ENCODE measurements at regions not wholly inside any gene's neighbourhood (a gene's known extent, or its start where the extent isn't known, plus 50 kb on each side); places are given as distances from the start of the nearest gene placed in this dataset.

DNA sequence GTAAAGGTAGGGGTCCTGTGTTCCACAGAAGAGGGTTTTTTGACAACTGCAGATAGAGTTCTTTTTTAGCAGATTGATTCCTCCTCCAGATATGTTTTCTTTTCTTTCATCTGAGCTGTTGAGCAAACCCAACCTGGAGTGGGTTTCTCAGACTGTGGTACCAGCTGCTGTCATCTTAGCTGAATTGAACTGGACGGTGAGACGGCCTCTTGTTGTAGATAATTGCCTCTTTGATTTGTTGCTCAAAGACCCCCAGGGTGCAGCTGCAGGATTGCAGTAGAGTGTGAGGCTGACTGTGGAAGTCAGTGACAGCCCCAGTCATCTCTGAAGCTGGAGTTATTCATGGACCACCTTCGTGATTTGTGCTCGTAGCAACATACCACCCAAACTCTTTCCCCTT is 317.7 kb downstream of the AACS start:
- TF ChIP-seq, protein P1, sequence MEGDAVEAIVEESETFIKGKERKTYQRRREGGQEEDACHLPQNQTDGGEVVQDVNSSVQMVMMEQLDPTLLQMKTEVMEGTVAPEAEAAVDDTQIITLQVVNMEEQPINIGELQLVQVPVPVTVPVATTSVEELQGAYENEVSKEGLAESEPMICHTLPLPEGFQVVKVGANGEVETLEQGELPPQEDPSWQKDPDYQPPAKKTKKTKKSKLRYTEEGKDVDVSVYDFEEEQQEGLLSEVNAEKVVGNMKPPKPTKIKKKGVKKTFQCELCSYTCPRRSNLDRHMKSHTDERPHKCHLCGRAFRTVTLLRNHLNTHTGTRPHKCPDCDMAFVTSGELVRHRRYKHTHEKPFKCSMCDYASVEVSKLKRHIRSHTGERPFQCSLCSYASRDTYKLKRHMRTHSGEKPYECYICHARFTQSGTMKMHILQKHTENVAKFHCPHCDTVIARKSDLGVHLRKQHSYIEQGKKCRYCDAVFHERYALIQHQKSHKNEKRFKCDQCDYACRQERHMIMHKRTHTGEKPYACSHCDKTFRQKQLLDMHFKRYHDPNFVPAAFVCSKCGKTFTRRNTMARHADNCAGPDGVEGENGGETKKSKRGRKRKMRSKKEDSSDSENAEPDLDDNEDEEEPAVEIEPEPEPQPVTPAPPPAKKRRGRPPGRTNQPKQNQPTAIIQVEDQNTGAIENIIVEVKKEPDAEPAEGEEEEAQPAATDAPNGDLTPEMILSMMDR (IDR thresholded peaks at IDR 0.05; ENCODE audit: extremely low read depth, insufficient read depth, missing control alignments): no peak
- in situ Hi-C loops (cut with MboI; ENCODE audit: low pct_unique_long_range_greater_than_20kb, low sequenced_read_pairs, unreplicated experiment): no loop called here
- no peak for DNase-seq (ENCODE audit: low spot score)

DNA sequence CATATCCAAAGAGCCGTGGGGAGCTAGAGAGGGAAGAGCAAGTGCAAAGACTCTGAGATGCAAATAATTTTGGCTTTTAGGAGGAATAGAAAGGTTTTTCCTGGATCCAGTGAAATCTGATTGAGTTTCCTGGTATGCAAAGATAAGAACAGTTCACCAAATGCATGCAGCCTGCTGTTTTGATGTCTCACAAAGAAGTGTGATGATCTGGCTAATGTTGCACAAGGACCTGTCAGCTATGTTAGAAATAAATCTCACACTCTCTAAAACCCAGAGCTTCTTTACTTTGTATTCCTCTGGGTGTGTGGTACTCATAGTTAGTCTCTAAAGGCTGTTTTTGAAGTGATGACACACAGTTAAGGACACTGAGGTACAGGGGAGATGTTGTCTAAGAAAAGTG is 321.4 kb downstream of the AACS start:
- TF ChIP-seq, protein P1 (IDR thresholded peaks at IDR 0.05; ENCODE audit: extremely low read depth, insufficient read depth, missing control alignments): no peak
- DNase-seq (ENCODE audit: low spot score): no peak
- in situ Hi-C loops (cut with MboI; ENCODE audit: low pct_unique_long_range_greater_than_20kb, low sequenced_read_pairs, unreplicated experiment): no loop called here

DNA sequence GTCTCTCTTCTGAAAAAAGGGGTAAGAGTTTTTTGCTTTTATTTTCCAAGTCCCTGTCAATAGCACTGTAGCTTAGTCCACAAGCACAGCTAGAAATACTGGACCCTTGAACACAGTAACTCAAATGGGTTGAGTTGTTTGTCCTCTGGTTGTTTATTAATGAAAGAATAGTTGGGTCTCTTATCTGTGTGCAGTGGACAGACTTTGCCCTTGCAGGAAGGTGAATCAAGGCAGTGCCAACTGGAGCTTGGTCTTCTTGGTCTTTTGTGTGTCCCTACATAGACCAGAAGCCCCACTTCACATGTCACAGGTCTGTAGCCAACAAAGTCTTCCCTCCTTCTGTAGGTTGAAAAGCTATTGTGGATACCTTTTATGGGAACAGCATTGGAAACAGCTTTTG is 322.0 kb downstream of the AACS start:
- TF ChIP-seq, protein P1 (IDR thresholded peaks at IDR 0.05; ENCODE audit: extremely low read depth, insufficient read depth, missing control alignments): no peak
- in situ Hi-C loops (cut with MboI; ENCODE audit: low pct_unique_long_range_greater_than_20kb, low sequenced_read_pairs, unreplicated experiment): no loop called here
- no peak for DNase-seq (ENCODE audit: low spot score)

DNA sequence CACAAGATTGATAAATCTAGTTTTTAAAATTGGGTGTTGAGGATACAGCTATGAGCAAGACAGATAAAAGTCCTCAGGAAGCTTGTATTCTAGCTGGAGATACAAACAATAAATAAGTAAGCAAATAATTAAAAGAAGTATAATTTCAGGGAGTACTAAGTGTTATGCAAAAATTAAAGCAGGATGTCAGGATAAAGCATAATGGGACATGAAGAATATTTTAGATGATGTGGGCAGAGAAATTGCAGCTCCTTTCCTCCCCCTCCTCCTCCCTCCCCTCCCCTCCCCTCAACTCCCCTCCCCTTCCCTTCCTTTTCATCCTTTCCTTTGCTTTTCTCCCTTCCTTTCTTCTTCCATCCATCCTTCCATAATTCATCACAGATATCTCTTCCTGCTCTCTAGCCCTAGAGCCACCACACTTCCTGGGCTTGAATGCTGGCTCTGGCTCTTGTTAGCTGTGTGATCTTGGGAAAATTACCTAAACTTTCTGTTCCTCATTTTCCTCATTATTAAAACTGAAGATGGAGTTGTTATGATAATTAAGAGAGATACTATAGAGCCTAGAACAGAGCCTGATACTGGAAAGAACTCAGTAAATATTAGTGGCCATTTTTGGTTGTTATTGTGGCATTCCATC is 323.9 kb downstream of the AACS start:
- TF ChIP-seq, protein P1 (IDR thresholded peaks at IDR 0.05; ENCODE audit: extremely low read depth, insufficient read depth, missing control alignments): no peak
- in situ Hi-C loops (cut with MboI; ENCODE audit: low pct_unique_long_range_greater_than_20kb, low sequenced_read_pairs, unreplicated experiment): no loop called here
- DNase-seq (ENCODE audit: low spot score): no peak

DNA sequence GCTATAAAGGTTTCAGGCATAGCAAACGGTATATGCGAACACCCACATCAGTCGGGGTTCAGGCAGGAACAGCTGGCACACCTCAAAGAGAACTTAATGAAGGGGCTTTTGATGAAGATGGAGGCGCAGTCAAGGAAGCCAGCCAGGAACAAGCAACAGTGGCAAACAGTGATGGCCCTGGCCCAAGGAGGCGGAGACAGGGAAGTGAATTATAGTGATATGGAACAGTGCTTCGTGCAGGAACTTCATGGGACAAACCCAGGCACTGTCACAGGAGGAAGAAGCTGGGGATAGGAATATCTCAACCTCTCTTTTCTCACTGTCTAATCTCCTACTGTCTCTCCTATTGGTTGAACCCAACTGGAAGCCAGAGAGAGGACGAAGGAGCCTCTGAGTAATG is 328.3 kb downstream of the AACS start:
- in situ Hi-C loops (cut with MboI; ENCODE audit: low pct_unique_long_range_greater_than_20kb, low sequenced_read_pairs, unreplicated experiment): no loop called here
- DNase-seq (ENCODE audit: low spot score): no peak
- TF ChIP-seq, protein P1 (IDR thresholded peaks at IDR 0.05; ENCODE audit: extremely low read depth, insufficient read depth, missing control alignments): no peak

DNA sequence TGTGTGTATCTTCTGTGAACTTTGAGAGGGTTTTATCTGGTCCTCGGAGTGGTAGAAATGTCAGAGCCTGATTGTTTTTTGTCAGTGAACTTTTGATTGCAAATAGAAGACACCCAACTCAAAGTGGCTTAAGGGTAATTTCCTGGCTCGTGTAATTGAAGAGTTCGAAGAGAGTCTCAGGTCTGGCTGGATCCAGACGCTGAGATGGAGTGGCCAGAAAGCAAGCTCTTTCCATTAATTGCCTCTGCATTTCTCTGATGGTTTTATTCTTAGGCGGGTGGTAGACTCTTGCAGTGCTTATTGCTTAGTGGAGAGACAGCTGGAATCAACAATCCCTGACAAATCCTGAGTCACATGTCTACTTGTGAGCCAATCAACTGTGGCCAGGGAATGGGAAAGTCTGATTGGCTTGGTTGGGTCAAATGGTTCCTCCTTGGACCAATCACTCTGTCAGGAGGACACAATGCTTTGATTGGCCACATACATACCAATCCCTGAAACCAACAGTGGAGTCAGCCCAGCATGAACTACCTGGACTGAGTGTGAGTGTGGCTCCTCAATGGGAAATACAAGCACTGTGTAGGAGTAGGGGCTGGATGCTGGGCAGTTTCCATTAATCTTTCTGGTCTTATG is 330.5 kb downstream of the AACS start:
- in situ Hi-C loops (cut with MboI; ENCODE audit: low pct_unique_long_range_greater_than_20kb, low sequenced_read_pairs, unreplicated experiment): no loop called here
- DNase-seq (ENCODE audit: low spot score): no peak
- TF ChIP-seq, protein P1 (IDR thresholded peaks at IDR 0.05; ENCODE audit: extremely low read depth, insufficient read depth, missing control alignments): no peak

Data from GM13977 (cell line).